HUES64 (cell line): ENCODE measurements at regions not wholly inside any gene's neighbourhood (a gene's known extent, or its start where the extent isn't known, plus 50 kb on each side); places are given as distances from the start of the nearest gene placed in this dataset.

Source experiments
- H3K27ac ChIP-seq: 2 replicates; pipeline ENCODE4 v1.7.0; 2013; ENCODE audit warnings: low read depth, low read length, inconsistent platforms
- H3K27me3 ChIP-seq: 2 replicates; pipeline ENCODE4 v1.6.1; 2013; ENCODE audit warnings: mild to moderate bottlenecking, low read length; ENCODE audit not compliant: insufficient read depth
- H3K36me3 ChIP-seq: 2 replicates; pipeline ENCODE4 v1.6.1; 2013; ENCODE audit warnings: mild to moderate bottlenecking, low read length; ENCODE audit not compliant: insufficient read depth
- H3K4me1 ChIP-seq: 2 replicates; pipeline ENCODE4 v1.6.1; 2013; ENCODE audit warnings: mild to moderate bottlenecking, low read length, moderate library complexity; ENCODE audit not compliant: insufficient read depth
- H3K4me3 ChIP-seq: 2 replicates; pipeline ENCODE4 v1.5.1; 2013; ENCODE audit warnings: mild to moderate bottlenecking, low read length, moderate library complexity
- H3K9ac ChIP-seq: 2 replicates; pipeline ENCODE4 v1.6.1; 2013; ENCODE audit warnings: mild to moderate bottlenecking, low read depth, low read length
- H3K9me3 ChIP-seq: 2 replicates; pipeline ENCODE4 v1.6.1; 2013; ENCODE audit warnings: low read depth, low read length; ENCODE audit not compliant: insufficient read depth
- WGBS: fragments of 150-250, 120-280 bp; methylation state at CpG from one replicate; pipeline ENCODE4 v1.1.7; 2013; ENCODE audit warnings: missing lambda C conversion rate; 5-methylcytosine and 5-hydroxymethylcytosine counted together

DNA sequence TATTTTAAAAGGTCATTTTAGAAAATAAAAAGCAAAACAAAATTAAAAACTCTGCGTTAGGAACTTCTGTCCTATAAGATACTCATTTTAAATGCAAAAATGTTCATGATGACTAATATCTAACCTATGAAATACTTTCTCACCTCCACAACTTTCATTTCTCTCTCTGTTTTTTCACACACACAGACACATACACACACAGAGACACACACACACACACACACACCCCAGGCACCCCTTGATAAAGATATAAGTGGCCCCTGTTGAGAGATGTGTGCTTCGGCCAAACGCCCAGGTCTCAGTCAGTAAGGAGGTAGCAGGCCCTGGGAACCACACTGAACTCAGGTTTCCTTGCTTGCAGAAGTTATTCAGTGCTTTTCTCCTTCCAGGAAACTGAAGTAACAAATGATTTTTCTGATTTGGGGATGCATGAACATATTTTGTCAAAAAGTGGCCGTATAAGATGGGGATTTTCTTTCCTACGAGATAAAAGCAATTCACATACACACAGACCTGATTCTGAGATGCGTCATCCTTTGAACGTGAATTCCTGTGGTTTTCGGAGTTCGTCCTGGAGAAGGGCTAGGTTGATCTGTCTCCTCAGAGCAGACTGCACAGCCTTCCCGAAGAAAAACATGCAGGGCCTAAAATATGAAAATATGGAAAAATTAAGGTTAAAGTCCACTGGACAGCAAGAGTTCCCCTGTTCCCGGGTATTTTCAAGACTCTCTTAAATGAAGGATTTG is 306.8 kb upstream of the FOXQ1 start:
- Histone ChIP-seq H3K4me1 (no peaks in the 10 kb centered on the region), H3K4me3 (no peak overlapping the region)

DNA sequence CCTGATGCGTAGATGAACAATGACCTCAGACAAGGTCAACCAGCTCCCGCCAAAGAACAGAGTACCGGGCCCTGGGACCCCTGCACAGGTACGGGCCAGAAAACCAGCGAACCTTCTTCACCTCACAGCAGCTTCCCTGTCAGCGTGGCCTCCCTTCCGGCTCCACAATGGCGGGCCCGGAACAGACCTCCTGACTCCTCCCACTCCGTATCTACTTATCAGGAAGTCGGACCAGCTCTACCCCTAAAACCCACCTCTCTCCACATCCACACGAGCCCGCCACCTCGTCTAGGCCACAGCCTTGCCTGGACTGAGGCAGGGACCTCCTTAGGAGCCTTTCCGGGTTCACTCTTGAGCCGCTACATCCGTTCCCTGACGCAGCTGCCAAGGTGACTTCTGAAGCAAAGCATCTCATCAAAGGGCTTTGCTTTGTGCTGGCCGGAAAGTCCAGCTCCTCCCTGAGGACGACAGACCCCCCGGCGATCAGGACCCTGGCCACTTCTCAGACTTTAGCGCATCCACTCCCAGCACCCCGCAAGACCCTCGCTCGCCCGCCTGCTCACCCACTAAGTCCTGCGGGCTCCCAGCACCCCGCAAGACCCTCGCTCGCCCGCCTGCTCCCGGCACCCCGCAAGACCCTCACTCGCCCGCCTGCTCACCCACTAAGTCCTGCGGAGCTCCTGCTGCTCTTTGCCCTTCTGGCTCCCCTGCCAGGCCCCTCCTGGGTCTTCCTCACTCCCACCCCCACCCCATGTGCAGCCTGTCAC is 308.3 kb upstream of the FOXQ1 start:
- 96% methylated on average over 37 of the region's 37 CpGs for WGBS
- Histone ChIP-seq H3K27me3 (no peaks in the 10 kb centered on the region; the same call in 1 of the 2 replicates), H3K4me1 (no peaks in the 10 kb centered on the region)

More for the DNA sequence above, 306.8 kb upstream of the FOXQ1 start:
- no peaks in the 10 kb centered on the region; the same call in 1 of the 2 replicates for H3K27me3 ChIP-seq
- H3K27ac ChIP-seq: no peak overlapping the region
- H3K36me3 ChIP-seq: no peaks in the 10 kb centered on the region
- WGBS: 95% methylated on average over 9 of the region's 11 CpGs
- no peaks in the 10 kb centered on the region for H3K9me3 ChIP-seq
- no peak overlapping the region for H3K9ac ChIP-seq

DNA sequence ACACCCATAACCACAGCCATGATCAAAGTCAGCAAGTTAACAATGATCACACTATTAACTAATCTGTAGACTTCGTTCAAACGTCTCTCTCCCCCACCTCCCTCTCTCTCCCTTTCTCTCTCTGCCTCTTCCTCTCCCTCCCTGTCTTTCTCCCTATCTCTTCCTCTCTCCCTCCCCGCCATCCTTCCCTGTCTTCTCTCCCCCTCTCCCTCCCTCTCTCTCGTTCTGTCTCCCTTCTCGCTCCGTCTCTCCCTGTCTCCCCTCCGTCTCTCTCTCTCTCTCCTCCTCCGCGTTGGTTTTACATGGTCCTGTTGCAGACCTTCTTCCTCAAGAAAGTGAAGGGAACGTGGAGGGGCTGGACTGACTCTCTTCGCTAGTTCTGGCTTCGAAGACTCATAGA is 308.9 kb upstream of the FOXQ1 start:
- Histone ChIP-seq H3K4me3 (no peak overlapping the region), H3K9ac (no peak overlapping the region), H3K36me3 (no peaks in the 10 kb centered on the region), H3K27me3 (no peaks in the 10 kb centered on the region; the same call in 1 of the 2 replicates), H3K27ac (no peak overlapping the region), H3K9me3 (no peaks in the 10 kb centered on the region), H3K4me1 (no peaks in the 10 kb centered on the region)
- 88% methylated on average over 12 of the region's 12 CpGs for WGBS

More for the DNA sequence above, 308.3 kb upstream of the FOXQ1 start:
- no peaks in the 10 kb centered on the region for H3K9me3 ChIP-seq
- H3K27ac ChIP-seq: no peak overlapping the region
- no peaks in the 10 kb centered on the region for H3K36me3 ChIP-seq
- H3K4me3 ChIP-seq: no peak overlapping the region
- H3K9ac ChIP-seq: no peak overlapping the region

DNA sequence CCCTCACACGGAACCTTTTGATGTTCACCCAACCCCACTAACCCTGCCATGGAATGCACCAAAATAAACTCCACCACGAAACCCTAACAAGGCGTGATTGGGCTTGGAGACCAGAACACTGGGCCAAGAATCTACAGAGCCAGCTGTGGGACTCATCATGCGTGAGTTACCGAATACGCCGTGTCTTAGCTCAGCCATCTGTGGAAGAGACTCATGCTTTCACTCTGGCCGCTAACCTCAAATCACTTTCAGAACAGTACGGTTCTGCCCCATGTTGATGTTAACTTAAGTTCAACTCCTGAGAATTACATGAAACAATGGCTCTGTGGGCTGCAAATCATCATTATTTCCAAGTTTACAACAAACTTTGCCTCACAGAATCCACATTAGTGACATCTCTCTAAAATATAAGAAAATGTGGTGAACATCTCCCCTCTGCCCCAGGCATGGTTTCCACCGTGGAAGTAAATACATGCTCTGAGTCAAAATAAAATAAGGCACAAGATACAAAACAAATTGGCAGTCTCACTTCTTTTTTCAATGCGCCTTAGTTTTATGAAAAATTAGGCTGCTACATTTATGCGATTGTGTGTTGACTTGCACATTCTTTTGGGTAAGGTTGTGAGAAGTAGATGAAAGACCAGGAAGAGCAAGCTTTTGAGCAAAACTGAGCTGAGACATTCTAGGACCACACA is 308.9 kb upstream of the EXOC2 start:
- Histone ChIP-seq H3K36me3 (no peaks in the 10 kb centered on the region), H3K4me1 (no peaks in the 10 kb centered on the region), H3K9me3 (no peaks in the 10 kb centered on the region), H3K4me3 (no peak overlapping the region), H3K27ac (no peak overlapping the region), H3K27me3 (no peaks in the 10 kb centered on the region), H3K9ac (no peak overlapping the region)
- 88% methylated on average over 12 of the region's 12 CpGs for WGBS

DNA sequence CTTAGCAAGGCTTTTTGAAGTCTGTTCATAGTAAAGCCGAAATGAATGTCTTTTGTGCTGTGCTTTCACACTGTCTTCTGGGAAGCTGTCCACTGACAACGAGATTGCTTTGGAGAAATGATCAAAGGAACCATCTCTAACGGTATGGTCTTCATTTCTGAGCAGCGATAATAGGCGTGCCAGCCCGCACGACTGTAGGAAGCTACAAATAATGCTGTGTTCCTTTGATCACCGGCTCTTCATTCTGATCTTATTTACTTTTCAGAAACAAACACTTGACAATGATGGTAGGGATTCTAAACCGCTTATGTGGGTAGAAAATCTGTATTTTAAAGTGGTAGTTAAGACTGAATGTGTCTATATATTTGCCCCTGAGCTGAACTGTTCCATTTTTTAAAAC is 306.6 kb upstream of the EXOC2 start:
- Histone ChIP-seq H3K9me3 (no peaks in the 10 kb centered on the region), H3K4me3 (no peak overlapping the region), H3K36me3 (no peaks in the 10 kb centered on the region), H3K27ac (no peak overlapping the region), H3K27me3 (no peaks in the 10 kb centered on the region), H3K9ac (no peak overlapping the region), H3K4me1 (no peaks in the 10 kb centered on the region)
- 93% methylated on average over 9 of the region's 9 CpGs for WGBS

DNA sequence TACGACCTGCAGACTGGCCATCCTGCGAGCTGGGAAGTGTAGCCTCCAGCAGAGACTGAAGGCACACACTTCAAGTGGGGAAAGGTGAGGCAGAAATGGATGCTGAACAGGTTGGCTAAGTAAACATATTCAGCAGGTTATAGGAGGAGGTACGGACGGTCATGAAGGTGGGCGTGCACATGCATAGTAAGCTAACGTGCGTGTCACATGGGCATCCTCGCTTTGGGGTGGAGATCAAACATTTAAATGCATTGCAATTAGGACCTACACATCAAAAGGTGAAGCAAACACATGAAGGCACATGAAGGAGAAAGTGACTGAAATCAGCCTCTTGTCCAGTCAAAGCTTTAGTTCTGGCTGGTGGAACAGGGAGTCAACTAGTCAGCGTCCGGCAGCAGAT is 305.6 kb upstream of the EXOC2 start:
- Histone ChIP-seq H3K9me3 (no peaks in the 10 kb centered on the region), H3K4me3 (no peak overlapping the region), H3K27me3 (no peaks in the 10 kb centered on the region), H3K9ac (no peak overlapping the region), H3K4me1 (no peaks in the 10 kb centered on the region), H3K27ac (no peak overlapping the region), H3K36me3 (no peaks in the 10 kb centered on the region)
- WGBS: 97% methylated on average over 10 of the region's 10 CpGs

DNA sequence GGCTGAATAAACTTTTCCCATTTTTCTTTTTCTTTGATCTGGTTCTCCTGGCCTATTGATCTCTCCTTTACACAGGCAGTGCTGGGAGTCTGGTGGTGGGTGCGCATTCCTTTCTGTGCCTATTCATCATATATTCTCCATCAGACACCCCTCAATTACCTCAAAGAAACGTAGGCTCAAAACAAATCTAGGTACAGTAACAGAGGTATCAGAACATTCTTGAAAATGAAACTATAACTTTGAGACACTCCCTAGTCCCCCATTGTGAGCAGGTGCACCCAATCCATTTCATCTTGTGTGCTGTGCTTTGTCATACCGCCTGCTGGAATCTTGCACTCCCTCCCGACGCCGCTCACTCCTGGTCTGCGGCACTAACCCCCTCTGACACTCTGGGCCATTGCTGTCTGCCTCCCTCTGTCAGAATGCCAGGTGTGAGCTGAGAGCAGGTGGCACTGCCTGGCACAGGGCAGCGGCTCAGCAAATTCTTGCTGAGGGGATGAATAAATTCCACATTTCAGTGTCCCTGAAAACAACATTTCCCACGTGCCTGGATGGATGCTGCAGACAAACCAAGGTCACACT is 303.4 kb upstream of the EXOC2 start:
- Histone ChIP-seq H3K4me1 (no peaks in the 10 kb centered on the region), H3K9ac (no peak overlapping the region), H3K27me3 (no peaks in the 10 kb centered on the region), H3K27ac (no peak overlapping the region), H3K4me3 (no peak overlapping the region), H3K36me3 (no peaks in the 10 kb centered on the region), H3K9me3 (no peaks in the 10 kb centered on the region)
- WGBS: 88% methylated on average over 9 of the region's 9 CpGs

DNA sequence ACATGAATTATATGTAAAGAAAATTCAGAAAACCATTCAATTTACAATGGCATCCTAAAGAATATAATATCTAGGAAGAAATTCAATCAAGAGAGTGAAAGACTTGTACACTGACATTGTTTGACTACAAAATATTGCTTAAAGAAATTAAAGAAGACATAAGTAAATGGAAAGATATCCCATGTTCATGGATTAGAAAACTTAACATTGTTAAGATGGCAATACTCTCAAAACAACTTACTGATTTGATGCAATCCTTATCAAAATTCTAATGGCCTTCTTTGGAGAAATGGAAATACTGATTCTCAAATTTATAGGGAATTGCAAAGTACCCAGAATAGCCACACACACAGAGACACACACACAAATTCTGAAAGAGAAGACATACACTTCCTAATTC is 298.3 kb upstream of the EXOC2 start:
- H3K9ac ChIP-seq: no peak overlapping the region
- H3K9me3 ChIP-seq: no peaks in the 10 kb centered on the region
- H3K4me3 ChIP-seq: no peak overlapping the region
- H3K36me3 ChIP-seq: no peaks in the 10 kb centered on the region
- no peaks in the 10 kb centered on the region for H3K4me1 ChIP-seq
- H3K27ac ChIP-seq: no peak overlapping the region
- H3K27me3 ChIP-seq: no peaks in the 10 kb centered on the region

DNA sequence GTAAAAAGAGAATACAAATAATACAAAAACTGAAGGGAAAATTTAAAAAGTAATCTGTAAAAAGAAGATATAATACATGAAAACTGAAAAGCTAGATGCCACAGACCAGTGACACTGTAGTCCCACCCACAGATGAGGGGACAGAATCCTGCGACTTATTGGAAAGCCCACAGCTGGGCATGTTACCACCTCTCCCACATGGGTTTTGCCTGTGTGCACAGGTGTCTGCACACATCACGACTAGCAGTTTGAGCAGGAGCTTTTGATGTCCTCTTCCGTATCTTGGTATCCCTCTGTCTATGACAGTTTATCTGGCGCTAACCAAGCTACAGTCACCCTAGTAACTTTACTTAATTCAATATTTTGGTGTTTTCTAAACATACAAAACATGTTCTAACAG is 291.1 kb upstream of the EXOC2 start:
- Histone ChIP-seq H3K9ac (no peak overlapping the region), H3K9me3 (no peaks in the 10 kb centered on the region), H3K36me3 (no peaks in the 10 kb centered on the region), H3K27ac (no peak overlapping the region), H3K4me1 (peaks cover 11% of the 10 kb centered on the region; the same call in 1 of the 2 replicates), H3K4me3 (no peak overlapping the region), H3K27me3 (no peaks in the 10 kb centered on the region)
- 94% methylated on average over 4 of the region's 4 CpGs for WGBS

DNA sequence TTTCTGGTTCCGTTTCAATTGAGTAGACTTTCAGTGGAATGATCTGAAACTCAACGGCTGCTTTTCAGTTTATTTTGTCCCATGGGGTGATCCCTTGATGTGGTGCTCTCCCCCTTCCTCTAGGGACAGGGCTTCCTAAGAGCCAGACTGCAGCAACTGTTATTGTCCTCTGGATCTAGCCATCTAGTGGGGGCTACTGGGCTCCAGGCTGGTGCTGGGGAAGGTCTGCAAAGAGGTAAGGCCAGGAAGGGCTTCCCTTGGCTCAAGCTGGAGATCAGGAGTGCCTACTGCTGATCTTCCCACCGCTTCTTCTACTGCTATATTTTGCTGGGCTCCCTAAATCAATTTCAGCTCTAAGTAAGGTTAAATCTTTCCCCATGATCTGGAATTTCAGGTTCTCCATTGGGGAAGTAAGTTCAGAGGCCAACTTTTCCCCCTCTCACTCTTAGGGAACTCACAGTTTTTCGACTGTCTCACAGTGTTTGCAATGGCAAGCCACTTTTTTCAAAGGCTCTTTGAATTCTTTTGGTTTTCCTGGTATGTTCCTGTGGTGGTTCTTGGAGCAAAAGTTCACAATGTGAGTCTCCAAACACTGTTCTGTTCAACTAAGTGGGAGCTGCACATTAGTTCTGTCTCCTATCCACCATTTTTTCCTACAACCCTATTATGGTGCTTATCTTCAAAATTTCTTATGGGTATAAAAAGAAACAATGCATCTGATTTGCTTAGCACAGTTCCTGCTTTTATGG is 286.2 kb upstream of the EXOC2 start:
- H3K27ac ChIP-seq: no peak overlapping the region
- no peaks in the 10 kb centered on the region for H3K27me3 ChIP-seq
- H3K36me3 ChIP-seq: no peaks in the 10 kb centered on the region
- 96% methylated on average over 4 of the region's 4 CpGs for WGBS
- H3K4me3 ChIP-seq: no peak overlapping the region
- H3K9me3 ChIP-seq: peaks cover 12% of the 10 kb centered on the region; the same call in 1 of the 2 replicates
- no peak overlapping the region for H3K9ac ChIP-seq
- H3K4me1 ChIP-seq: peaks cover 11% of the 10 kb centered on the region; the same call in 1 of the 2 replicates
